GM19467 (cell line): ENCODE measurements at regions not wholly inside any gene's neighbourhood (a gene's known extent, or its start where the extent isn't known, plus 50 kb on each side); places are given as distances from the start of the nearest gene placed in this dataset.
"Not testable (repeated sequence)": the region's sequence is repeated elsewhere in the genome, so short reads cannot be mapped to it uniquely, and the experiment has no call there.

Source experiments
- ATAC-seq: cut with Tn5 transposase; IDR thresholded peaks from one replicate; pipeline ENCODE4 v1.9.1; 2021; ENCODE audit warnings: mild to moderate bottlenecking, moderate library complexity; ENCODE audit not compliant: unreplicated experiment

DNA sequence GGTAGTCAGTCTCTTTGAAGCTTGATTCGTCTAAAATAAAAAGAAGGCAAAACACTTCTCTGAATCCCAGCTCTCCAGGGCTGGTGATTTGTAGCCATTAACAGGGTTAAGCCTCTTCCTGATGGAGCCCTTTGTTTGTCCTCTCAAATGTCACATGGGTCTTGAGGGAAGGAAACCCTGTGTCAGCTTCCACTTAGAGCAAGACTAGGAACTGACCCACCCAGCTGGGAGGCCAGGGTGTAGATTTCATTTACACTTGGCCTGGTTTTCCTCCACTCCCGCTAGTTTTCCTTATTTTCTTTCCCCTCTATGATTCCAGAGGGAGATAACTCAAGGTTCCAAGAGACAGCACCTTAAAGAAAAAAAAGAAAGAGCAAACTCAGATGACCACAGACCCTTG lies 230.5 kb upstream of the EGLN3 start:
- no peak for ATAC-seq

DNA sequence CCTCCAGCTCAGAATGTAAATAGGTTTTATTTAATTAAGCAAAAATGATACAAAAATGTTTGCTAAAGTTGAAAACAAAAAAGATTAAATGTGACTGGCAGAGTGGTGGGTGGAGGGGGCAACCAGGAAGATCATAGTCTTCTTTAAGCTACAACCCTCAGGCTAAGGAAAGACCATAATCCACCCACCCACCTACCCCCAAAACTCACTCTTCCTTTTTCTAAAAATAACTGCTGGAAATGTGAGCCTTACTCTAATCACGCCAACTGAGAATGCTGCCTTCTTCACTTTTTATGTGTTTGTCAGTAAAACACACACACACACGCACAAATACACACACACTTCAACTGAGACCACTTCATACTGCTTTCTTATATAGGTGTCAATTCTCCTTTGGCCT lies 230.0 kb upstream of the EGLN3 start:
- ATAC-seq, result no peak

GRCh38 chr14:34180434-34180833 lies 229.6 kb upstream of the EGLN3 start:
- no peak for ATAC-seq

- ATAC-seq, result no peak
These were observed 228.9 kb upstream of the EGLN3 start for GRCh38 chr14:34179727-34180126.

GRCh38 chr14:34177466-34177865 lies 226.6 kb upstream of the EGLN3 start:
- no peak for ATAC-seq

GRCh38 chr14:34175574-34175973 lies 224.7 kb upstream of the EGLN3 start:
- ATAC-seq, result peak; percentile 59

DNA sequence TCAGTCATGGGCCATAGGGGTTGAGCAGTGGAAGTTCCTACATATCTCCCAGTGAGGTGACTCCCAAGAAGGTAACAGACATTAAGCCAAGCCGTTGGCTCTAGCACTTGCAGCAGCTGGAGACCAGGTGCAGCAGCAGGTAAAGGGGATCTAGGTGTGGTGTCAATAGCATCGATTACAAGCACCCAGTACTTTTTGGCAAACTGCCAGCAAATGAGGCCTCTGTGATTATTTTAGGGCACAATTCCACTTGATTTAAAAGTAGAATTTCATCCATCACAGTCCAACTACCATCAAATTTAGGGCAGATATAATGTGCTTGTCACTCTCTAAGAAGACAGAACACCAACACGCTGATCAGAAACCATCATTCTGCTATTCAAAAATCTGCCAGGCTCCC lies 224.1 kb upstream of the EGLN3 start:
- ATAC-seq, result no peak

- ATAC-seq, result no peak
These were observed 223.0 kb upstream of the EGLN3 start for GRCh38 chr14:34173916-34174315.

DNA sequence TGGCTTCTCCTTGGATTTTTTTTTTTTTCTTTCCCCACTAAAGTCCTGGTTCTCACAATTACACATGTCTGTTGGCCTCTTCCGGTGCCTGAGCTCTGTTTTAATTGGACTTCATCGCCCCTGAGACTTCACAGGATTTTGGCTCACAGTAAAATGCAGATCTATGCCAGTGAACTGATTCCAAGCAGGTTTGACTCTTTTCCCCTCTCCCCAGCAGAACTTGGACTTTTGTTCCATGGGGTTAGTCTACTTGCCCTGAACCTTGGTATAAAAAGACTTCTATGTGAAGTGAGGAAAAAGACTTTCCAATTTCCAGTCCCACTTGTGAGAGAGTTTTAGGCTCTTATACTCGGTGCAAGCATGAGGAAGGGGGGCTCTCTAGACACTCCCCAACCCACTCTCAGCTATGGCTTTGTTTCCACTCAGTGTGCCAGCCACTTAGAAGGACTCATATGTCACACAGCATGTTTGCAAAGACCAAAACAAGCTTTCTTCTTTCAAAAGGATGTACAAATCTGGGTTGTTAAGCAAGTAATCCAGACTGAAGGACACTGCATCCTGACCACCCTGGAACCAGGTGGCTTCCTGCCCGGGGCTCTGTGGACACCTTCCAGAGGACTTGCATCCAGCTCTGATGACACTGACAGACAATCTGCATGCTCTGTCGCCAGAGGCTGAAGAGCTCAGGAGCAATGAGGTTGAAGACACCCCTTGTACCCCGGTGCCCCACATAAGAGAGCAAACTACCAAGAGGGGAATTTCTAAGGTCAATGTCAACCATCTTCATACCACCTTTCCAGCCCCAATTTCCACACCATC lies 221.9 kb upstream of the EGLN3 start:
- no peak for ATAC-seq

DNA sequence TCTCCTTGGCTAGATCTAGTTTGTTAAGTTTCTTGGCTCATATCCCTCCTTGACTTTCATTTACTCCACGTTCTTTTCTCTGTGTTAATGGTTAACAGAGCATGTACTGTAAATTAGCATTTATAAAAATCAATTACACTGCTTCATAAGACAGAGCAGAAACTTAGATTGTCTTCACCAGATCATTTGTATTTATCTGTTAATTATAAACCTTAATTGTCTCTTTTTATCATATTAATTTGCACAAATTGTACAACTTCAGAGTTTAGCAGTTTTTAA lies 221.2 kb upstream of the EGLN3 start:
- no peak for ATAC-seq

- no peak for ATAC-seq
These were observed 220.7 kb upstream of the EGLN3 start for GRCh38 chr14:34171431-34172172.

- no peak for ATAC-seq
These were observed 220.0 kb upstream of the EGLN3 start for GRCh38 chr14:34170882-34171281.

- no peak for ATAC-seq
These were observed 218.7 kb upstream of the EGLN3 start for GRCh38 chr14:34169561-34169960.

- ATAC-seq, result no peak
These were observed 217.8 kb upstream of the EGLN3 start for GRCh38 chr14:34168656-34169055.

DNA sequence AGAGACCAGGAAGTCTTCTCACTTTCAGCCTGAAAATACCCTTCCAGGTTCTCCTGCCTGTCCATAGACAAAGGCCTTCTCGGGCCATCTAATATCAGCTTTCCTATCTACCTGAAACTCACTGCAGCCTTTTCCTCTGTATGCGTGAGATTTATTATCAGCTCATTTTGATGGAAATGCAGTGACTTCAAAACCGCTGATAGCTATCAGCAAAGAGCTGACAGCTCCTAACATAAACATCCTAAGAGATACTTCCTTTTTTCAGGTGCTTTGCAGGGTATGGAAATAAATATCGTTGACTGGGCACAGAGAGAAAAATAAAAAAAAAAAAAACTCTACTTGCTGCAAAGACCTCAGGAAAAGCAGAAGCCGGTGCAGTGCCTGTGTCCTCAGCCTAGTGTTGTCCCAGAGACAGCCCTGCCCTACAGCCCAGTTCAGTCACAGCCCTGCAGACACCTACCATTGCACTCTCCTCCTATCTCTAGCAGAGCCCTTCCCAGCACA lies 215.0 kb upstream of the EGLN3 start:
- ATAC-seq, result no peak

DNA sequence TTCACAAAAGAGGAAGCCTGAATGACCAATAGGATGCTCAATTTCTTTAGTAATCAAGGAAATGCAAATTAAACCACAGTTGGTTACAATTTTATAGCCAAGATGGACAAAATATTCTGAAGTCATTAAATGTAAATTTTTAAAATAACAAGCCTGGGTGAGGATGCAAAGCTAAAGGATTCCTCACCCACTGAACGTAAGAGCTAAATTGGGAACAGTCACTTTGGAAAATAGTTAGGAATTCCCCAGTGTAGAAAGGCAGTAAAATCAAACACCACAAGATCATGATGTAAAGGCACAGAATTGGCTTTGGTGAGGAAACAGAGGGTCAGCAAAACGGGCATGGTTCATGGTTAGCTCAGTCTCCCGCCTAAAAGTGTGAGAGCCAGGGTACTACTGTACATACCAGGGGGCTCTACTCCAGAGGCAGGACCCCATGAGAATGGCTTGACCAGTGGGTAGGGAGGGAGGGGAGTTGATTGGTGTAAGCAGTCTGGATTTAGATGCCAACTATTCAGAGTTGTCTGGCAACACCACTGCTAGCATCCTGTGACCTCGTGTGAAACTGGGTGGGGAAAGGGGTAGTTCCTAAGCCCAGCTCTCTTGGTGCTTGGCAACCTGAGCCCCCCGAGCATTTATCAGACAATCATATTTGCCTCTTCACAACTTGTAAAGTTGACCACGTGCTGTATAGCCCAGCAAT lies 213.4 kb upstream of the EGLN3 start:
- no peak for ATAC-seq

DNA sequence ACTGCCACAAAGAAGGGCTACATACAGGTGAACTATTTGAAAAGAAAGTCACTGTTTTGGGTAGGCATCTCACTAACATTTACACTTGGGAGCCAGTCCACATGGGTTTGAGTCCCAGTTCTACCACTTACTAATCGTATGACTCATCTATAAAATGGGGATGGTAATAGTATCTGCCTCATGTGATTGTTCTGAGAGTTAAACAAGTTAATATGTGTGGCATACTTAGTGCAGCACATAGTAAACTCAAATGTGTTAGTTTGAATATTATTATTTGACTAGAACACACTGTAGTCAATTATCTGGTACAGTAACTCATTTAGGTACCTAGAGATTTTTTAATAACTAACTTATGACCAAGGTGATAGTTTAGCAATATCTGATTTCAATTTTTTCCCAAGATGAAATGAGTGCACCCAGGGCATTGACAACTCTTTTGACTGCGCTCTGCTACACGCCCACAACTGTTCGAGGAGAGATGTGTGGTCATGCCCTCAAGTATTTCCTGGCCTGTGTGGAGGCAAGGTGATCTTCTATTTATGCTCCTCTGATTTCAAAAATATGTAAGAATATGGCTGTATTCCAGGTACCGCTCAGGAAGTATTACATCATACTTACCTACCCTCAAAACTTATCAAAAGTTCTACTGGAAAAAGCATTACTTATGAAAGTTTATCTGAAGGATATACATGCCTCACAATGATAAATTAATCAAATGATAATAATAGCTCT lies 210.6 kb upstream of the EGLN3 start:
- no peak for ATAC-seq

GRCh38 chr14:34160619-34161018 lies 209.7 kb upstream of the EGLN3 start:
- ATAC-seq, result no peak

GRCh38 chr14:34157651-34158050 lies 206.8 kb upstream of the EGLN3 start:
- no peak for ATAC-seq

DNA sequence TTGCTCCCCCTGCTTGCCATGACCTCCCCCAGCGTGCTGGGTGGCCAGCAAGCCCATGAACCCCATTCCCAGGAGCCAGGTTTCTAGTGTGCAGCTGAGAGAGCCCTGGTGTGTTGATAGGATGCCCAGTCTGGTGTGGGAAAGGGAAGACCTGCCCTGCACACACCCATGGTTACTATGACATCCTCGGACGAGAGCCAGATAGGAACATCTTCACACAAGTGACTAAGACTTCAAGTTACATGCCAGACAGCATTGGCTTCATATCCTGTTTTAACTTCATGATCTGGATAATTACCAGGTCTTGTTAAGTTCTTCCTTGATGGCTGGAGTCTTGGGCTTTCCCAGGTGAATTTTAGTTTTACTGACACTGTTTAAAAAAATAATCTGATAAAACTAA lies 196.6 kb upstream of the EGLN3 start:
- no peak for ATAC-seq

DNA sequence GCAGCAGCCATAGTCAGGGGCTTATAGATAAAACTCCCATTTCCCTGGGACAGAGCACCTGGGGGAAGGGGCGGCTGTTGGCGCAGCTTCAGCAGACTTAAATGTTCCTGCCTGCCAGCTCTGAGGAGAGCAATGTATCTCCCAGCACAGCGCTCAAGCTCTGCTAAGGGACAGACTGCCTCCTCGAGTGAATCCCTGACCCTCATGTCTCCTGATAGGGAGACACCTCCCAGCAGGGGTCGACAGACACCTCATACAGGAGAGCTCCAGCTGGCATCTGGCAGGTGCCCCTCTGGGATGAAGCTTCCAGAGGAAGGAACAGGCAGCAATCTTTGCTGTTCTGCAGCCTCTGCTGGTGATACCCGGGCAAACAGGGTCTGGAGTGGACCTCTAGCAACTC lies 189.3 kb upstream of the EGLN3 start:
- not testable (repeated sequence) for ATAC-seq
